IPS-NIHi7 (cell line): ENCODE measurements at regions not wholly inside any gene's neighbourhood (a gene's known extent, or its start where the extent isn't known, plus 50 kb on each side); places are given as distances from the start of the nearest gene placed in this dataset.
"Not testable (repeated sequence)": the region's sequence is repeated elsewhere in the genome, so short reads cannot be mapped to it uniquely, and the experiment has no call there.

Source experiments
- DNase-seq: peaks from one replicate; pipeline ENCODE4 v3.0.0; 2012; ENCODE audit warnings: mixed read lengths; ENCODE audit errors: extremely low spot score

- DNase-seq, result peak; percentile 66
Measured at GRCh38 chr2:64251497-64252250, 107.5 kb upstream of the PELI1 start.

GRCh38 chr2:64252251-64252978 lies 108.2 kb upstream of the PELI1 start:
- DNase-seq, result not testable (repeated sequence)

GRCh38 chr2:64253421-64253820 lies 109.2 kb upstream of the PELI1 start:
- not testable (repeated sequence) for DNase-seq

- DNase-seq, result no peak
Measured at GRCh38 chr2:64258566-64258965, 114.3 kb upstream of the PELI1 start.

- DNase-seq, result no peak
Measured at GRCh38 chr2:64259312-64259711, 115.1 kb upstream of the PELI1 start.

GRCh38 chr2:64260093-64260803 lies 116.0 kb upstream of the PELI1 start:
- no peak for DNase-seq

- DNase-seq, result no peak
Measured at GRCh38 chr2:64260817-64261216, 116.6 kb upstream of the PELI1 start.

GRCh38 chr2:64262071-64262470 lies 117.9 kb upstream of the PELI1 start:
- no peak for DNase-seq

- DNase-seq, result no peak
Measured at GRCh38 chr2:64262816-64263215, 118.6 kb upstream of the PELI1 start.

- no peak for DNase-seq
Measured at GRCh38 chr2:64263315-64263714, 119.1 kb upstream of the PELI1 start.

GRCh38 chr2:64267699-64268098 lies 123.5 kb upstream of the PELI1 start:
- peak; percentile 47 for DNase-seq

- DNase-seq, result no peak
Measured at GRCh38 chr2:64268330-64269048, 124.3 kb upstream of the PELI1 start.

GRCh38 chr2:64273524-64274398 lies 129.5 kb upstream of the PELI1 start:
- no peak for DNase-seq

- DNase-seq, result no peak
Measured at GRCh38 chr2:64274399-64275173, 130.4 kb upstream of the PELI1 start.

- DNase-seq, result no peak
Measured at GRCh38 chr2:64275174-64275466, 130.9 kb upstream of the PELI1 start.

GRCh38 chr2:64276417-64277095 lies 132.3 kb upstream of the PELI1 start:
- peak; percentile 61 for DNase-seq

- DNase-seq, result no peak
Measured at GRCh38 chr2:64277101-64277849, 133.1 kb upstream of the PELI1 start.

- DNase-seq, result not testable (repeated sequence)
Measured at GRCh38 chr2:64280812-64281211, 136.6 kb upstream of the PELI1 start.

GRCh38 chr2:64283006-64283570 lies 138.9 kb upstream of the PELI1 start:
- DNase-seq, result no peak
